Endothelial cell of umbilical vein (primary cell): ENCODE measurements at regions not wholly inside any gene's neighbourhood (a gene's known extent, or its start where the extent isn't known, plus 50 kb on each side); places are given as distances from the start of the nearest gene placed in this dataset.
"Not testable (repeated sequence)": the region's sequence is repeated elsewhere in the genome, so short reads cannot be mapped to it uniquely, and the experiment has no call there.

ENCODE experiments used
- BruUV-seq: library from RNA; stranded (reverse); fragments of 400-500 nt; replicated peaks from 2 replicates; lab custom pipeline; 2021; lab: Mats Ljungman, UMichigan
- CTCF ChIA-PET: fragments of 300-600, 350-600 bp; sonication (Branson Sonifier 250); formaldehyde crosslinking; loops from one replicate; lab custom pipeline; 2021; ENCODE audit warnings: antibody characterized with exemption, inconsistent platforms; lab: Charles Lee
- POLR2A ChIA-PET: fragments of 300-600, 350-600 bp; sonication (Branson Sonifier 250); formaldehyde crosslinking; loops from one replicate; lab custom pipeline; 2021; ENCODE audit warnings: antibody characterized with exemption, inconsistent platforms; lab: Charles Lee
- DNase-seq: peaks from one replicate; pipeline ENCODE4 v3.0.0-alpha.2; 2011; ENCODE audit warnings: low read depth, low spot score
- FAIRE-seq: peaks from 2 replicates; lab custom pipeline; 2011; peaks lifted over from hg19 to GRCh38; lab: Jason Lieb, UNC
- H2AFZ ChIP-seq: 2 replicates; pipeline ENCODE4 v1.6.0; 2012; ENCODE audit warnings: low read depth, low read length, control low read depth, inconsistent platforms
- H3K27ac ChIP-seq: 2 replicates; pipeline ENCODE4 v1.5.1; 2011; ENCODE audit warnings: low read depth, mild to moderate bottlenecking, control low read depth, low read length, moderate library complexity; ENCODE audit not compliant: insufficient read depth
- H3K27me3 ChIP-seq, 2 experiments: 2 replicates each; pipeline versions ENCODE4 v1.6.0 to v1.6.1; 2011; ENCODE audit warnings: low read length in 2 of 2, mixed read lengths in 1 of 2; ENCODE audit not compliant: control insufficient read depth in 2 of 2, insufficient read depth in 2 of 2
- H3K36me3 ChIP-seq, 2 experiments: 2 replicates in 1 of 2; 3 replicates in 1 of 2; pipeline ENCODE4 v1.5.1; 2011; ENCODE audit warnings: low read length in 2 of 2, mild to moderate bottlenecking in 1 of 2, moderate library complexity in 1 of 2; ENCODE audit not compliant: control insufficient read depth in 2 of 2, insufficient read depth in 2 of 2; ENCODE audit errors: extremely low read depth in 1 of 2
- H3K4me1 ChIP-seq: 3 replicates; pipeline ENCODE4 v1.5.1; 2011; ENCODE audit warnings: mild to moderate bottlenecking, low read length; ENCODE audit not compliant: control insufficient read depth, insufficient read depth; ENCODE audit errors: extremely low read depth
- H3K4me2 ChIP-seq: 2 replicates; pipeline ENCODE4 v1.6.1; 2011; ENCODE audit warnings: low read length, control low read depth, mixed read lengths; ENCODE audit not compliant: insufficient read depth
- H3K4me3 ChIP-seq, 3 experiments: fragments of 200-600 bp in 1 of 3; sonication (generic), shearing (Covaris generic) in 1 of 3; replicated peaks in 1 of 3; 2 replicates each; pipeline ENCODE4 v1.5.1; 2011 to 2016; ENCODE audit warnings: control low read depth in 3 of 3, low read length in 3 of 3, mild to moderate bottlenecking in 2 of 3, inconsistent platforms in 1 of 3, low read depth in 1 of 3, moderate library complexity in 1 of 3; ENCODE audit not compliant: insufficient read depth in 1 of 3
- H3K79me2 ChIP-seq: 2 replicates; pipeline ENCODE4 v1.6.0; 2012; ENCODE audit warnings: low read length, inconsistent platforms; ENCODE audit not compliant: control insufficient read depth, insufficient read depth
- H3K9ac ChIP-seq: replicated peaks from 2 replicates; pipeline ENCODE3; 2011; ENCODE audit warnings: low read length, control low read depth; ENCODE audit not compliant: insufficient read depth; ENCODE audit errors: extremely low read depth
- H3K9me1 ChIP-seq: replicated peaks from 3 replicates; pipeline ENCODE4 v1.6.0; 2011; ENCODE audit warnings: mild to moderate bottlenecking, low read length; ENCODE audit not compliant: control insufficient read depth, insufficient read depth; ENCODE audit errors: extremely low read depth
- H3K9me3 ChIP-seq: replicated peaks from 2 replicates; pipeline ENCODE4 v1.5.1; 2012; ENCODE audit warnings: low read length, inconsistent platforms; ENCODE audit not compliant: control insufficient read depth, insufficient read depth
- H4K20me1 ChIP-seq: replicated peaks from 2 replicates; pipeline ENCODE3; 2011; ENCODE audit warnings: mild to moderate bottlenecking, low read length; ENCODE audit not compliant: control insufficient read depth, insufficient read depth; ENCODE audit errors: extremely low read depth
- GATA2 ChIP-seq: IDR thresholded peaks from 2 replicates; pipeline ENCODE4 v1.7.0; 2011; ENCODE audit warnings: low read depth, mild to moderate bottlenecking, moderate library complexity, mixed read lengths, low read length; ENCODE audit not compliant: insufficient read length, insufficient read depth
- JUN ChIP-seq: IDR thresholded peaks from 2 replicates; pipeline ENCODE4 v1.6.1; 2011; ENCODE audit warnings: borderline replicate concordance, low read depth; ENCODE audit not compliant: insufficient read length, insufficient read depth
- MYC ChIP-seq: IDR thresholded peaks from one replicate; pipeline ENCODE4 v1.6.1; 2011; ENCODE audit warnings: mild to moderate bottlenecking, low read depth, low read length
- POLR2AphosphoS5 ChIP-seq: IDR thresholded peaks from 2 replicates; pipeline ENCODE4 v1.6.1; 2012; ENCODE audit warnings: low read depth, mild to moderate bottlenecking, control low read depth, low read length, moderate library complexity; ENCODE audit not compliant: insufficient read depth
- dilution Hi-C: fragments of 300-500 bp; cut with MboI; formaldehyde crosslinking; loops from one replicate; pipeline ENCODE4 v1.15.0; 2019; ENCODE audit warnings: low sequenced_read_pairs; ENCODE audit not compliant: extremely low pct_ligation_motif_present
- intact Hi-C: fragments of 100-400 bp; cut with micrococcal nuclease; formaldehyde crosslinking; loops from one replicate; pipeline ENCODE4 v1.10.0; 2022
- TF ChIP-seq, protein P1 (sequence below): IDR thresholded peaks from 2 replicates; pipeline ENCODE4 v1.6.1; 2011; ENCODE audit not compliant: insufficient read depth, insufficient read length

DNA sequence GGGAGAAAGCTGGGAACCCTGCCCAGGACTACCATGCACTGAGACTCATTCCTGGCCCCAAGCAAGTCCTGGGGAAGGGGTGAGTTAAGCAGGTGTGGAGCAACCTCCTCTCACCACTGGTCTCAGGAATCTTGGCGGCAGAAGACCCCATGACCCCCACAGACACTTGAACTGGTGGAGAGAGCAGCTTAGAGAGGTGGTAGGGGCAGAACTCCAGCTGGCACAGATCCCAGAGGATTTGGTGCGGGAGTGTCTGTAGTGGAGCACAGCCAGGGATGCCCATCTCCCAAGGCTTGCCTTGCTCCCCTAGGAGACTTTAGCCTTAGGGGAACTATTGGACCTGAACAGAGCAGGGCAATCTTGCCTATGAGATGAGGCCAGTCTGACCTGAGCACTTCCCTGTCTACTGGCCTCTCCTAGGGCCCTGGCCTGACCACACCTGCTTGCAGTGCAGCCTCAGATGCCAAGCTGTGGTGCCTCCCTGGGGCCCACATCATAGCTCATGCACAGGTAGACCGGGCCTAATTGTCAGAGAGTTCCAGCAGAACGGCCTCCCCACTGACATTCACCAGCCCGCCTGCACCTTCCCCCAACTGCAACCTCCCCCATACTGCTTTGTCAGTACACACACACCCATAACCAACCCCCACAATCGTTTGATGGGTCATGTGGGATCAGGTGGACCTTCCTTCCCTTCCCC is 78.0 kb downstream of the NAA11 start:
- no peak overlapping the region for H3K4me2 ChIP-seq
- H3K36me3 ChIP-seq: no peaks in the 10 kb centered on the region
- DNase-seq (no peak), FAIRE-seq (no peak)
- intact Hi-C loops: no loop called here
- H3K27ac ChIP-seq: no peak overlapping the region
- H3K9ac ChIP-seq: no peak overlapping the region
- TF ChIP-seq, protein P1, sequence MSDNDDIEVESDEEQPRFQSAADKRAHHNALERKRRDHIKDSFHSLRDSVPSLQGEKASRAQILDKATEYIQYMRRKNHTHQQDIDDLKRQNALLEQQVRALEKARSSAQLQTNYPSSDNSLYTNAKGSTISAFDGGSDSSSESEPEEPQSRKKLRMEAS: no peak
- no peak for TF ChIP-seq GATA2
- no peak for TF ChIP-seq JUN
- no peak for TF ChIP-seq POLR2AphosphoS5
- TF ChIP-seq MYC: no peak
- H3K9me1 ChIP-seq: no peaks in the 10 kb centered on the region
- no peak overlapping the region for H3K4me3 ChIP-seq
- H3K4me1 ChIP-seq: no peaks in the 10 kb centered on the region
- no peaks in the 10 kb centered on the region for H4K20me1 ChIP-seq
- dilution Hi-C loops: no loop called here
- no TSS peak for BruUV-seq
- no peaks in the 10 kb centered on the region for H3K9me3 ChIP-seq
- ChIA-PET CTCF (interaction anchor here (1.2 kb wide), 1 partner anchor 11 kb away, joined by 3 read pairs; no protein-coding TSS in a partner anchor), POLR2A (no interaction called here)
- no peaks in the 10 kb centered on the region for H3K79me2 ChIP-seq
- no peak overlapping the region for H2AFZ ChIP-seq
- H3K27me3 ChIP-seq: no peaks in the 10 kb centered on the region

DNA sequence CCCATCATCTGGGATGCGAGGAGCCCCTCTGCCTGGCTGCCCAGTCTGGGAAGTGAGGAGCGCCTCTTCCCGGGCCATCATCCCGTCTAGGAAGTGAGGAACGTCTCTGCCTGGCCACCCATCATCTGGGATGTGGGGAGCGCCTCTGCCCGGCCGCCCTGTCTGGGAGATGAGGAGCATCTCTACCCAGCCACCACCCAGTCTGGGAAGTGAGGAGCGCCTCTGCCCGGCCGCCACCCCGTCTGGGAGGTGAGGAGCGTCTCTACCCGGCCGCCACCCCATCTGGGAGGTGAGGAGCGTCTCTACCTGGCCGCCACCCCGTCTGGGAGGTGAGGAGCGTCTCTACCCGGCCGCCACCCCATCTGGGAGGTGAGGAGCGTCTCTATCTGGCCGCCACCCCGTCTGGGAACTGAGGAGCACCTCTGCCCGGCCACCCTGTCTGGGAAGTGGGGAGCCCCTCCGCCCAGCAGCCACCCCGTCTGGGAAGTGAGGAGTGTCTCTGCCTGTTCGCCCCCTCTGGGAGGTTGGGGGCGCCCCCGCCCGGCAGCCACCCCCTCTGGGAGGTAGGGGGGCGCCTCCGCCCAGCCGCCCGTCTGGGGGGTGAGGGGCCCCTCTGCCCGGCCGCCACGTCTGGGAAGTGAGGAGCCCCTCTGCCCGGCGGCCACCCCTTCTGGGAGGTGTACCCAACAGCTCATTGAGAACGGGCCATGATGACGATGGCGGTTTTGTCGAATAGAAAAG is 80.5 kb downstream of the NAA11 start:
- H3K36me3 ChIP-seq, CTCF ChIA-PET, intact Hi-C loops, dilution Hi-C loops, H2AFZ ChIP-seq, H3K9me3 ChIP-seq, FAIRE-seq, H3K4me3 ChIP-seq, POLR2A ChIA-PET, H3K9ac ChIP-seq, H3K4me1 ChIP-seq, BruUV-seq, H3K9me1 ChIP-seq, H3K79me2 ChIP-seq, H4K20me1 ChIP-seq, DNase-seq, H3K27me3 ChIP-seq, H3K4me2 ChIP-seq, H3K27ac ChIP-seq: not testable (repeated sequence)
